H9 (cell line): ENCODE measurements at regions not wholly inside any gene's neighbourhood (a gene's known extent, or its start where the extent isn't known, plus 50 kb on each side); places are given as distances from the start of the nearest gene placed in this dataset.

Source experiments
- DNase-seq: peaks from one replicate; pipeline ENCODE4 v3.0.0-alpha.2; 2017
- H2AFZ ChIP-seq: one replicate; pipeline ENCODE4 v1.6.1; 2013; ENCODE audit warnings: mild to moderate bottlenecking, low read length, control low read depth, moderate library complexity
- H2AK5ac ChIP-seq: 2 replicates; pipeline ENCODE4 v1.6.1; 2013; ENCODE audit warnings: low read length, control low read depth, mixed read lengths; ENCODE audit not compliant: insufficient read length
- H2BK120ac ChIP-seq: one replicate; pipeline ENCODE4 v1.6.1; 2013; ENCODE audit warnings: low read depth, mild to moderate bottlenecking, low read length, control low read depth, inconsistent platforms; ENCODE audit not compliant: poor library complexity, severe bottlenecking
- H2BK12ac ChIP-seq: 2 replicates; pipeline ENCODE4 v1.6.1; 2013; ENCODE audit warnings: low read length, control low read depth, mixed read lengths, low read depth; ENCODE audit not compliant: insufficient read length
- H2BK15ac ChIP-seq: 2 replicates; pipeline ENCODE4 v1.6.1; 2013; ENCODE audit warnings: low read depth, low read length, control low read depth
- H2BK20ac ChIP-seq: one replicate; pipeline ENCODE4 v1.6.1; 2013; ENCODE audit warnings: low read depth, mild to moderate bottlenecking, low read length, control low read depth, inconsistent platforms; ENCODE audit not compliant: poor library complexity, severe bottlenecking
- H2BK5ac ChIP-seq: 2 replicates; pipeline ENCODE4 v1.6.1; 2013; ENCODE audit warnings: low read length, control low read depth, mixed read lengths; ENCODE audit not compliant: insufficient read length
- H3K14ac ChIP-seq: 2 replicates; pipeline ENCODE4 v1.6.1; 2013; ENCODE audit warnings: low read length, control low read depth; ENCODE audit not compliant: insufficient read depth
- H3K18ac ChIP-seq: 2 replicates; pipeline ENCODE4 v1.6.1; 2013; ENCODE audit warnings: low read depth, mild to moderate bottlenecking, mixed read lengths, low read length, control low read depth; ENCODE audit not compliant: insufficient read length
- H3K23ac ChIP-seq: 2 replicates; pipeline ENCODE4 v1.6.1; 2013; ENCODE audit warnings: low read length, control low read depth, mixed read lengths, low read depth; ENCODE audit not compliant: insufficient read length
- H3K23me2 ChIP-seq: 2 replicates; pipeline ENCODE4 v1.6.1; 2013; ENCODE audit warnings: low read depth, mild to moderate bottlenecking, mixed read lengths, low read length, control low read depth; ENCODE audit not compliant: insufficient read length, poor library complexity, severe bottlenecking
- H3K27ac ChIP-seq: 2 replicates; pipeline ENCODE4 v1.5.1; 2013; ENCODE audit warnings: low read length, control low read depth, mixed read lengths, low read depth; ENCODE audit not compliant: insufficient read length
- H3K27me3 ChIP-seq: 2 replicates; pipeline ENCODE4 v1.6.1; 2013; ENCODE audit warnings: low read length, control low read depth, inconsistent platforms; ENCODE audit not compliant: insufficient read depth
- H3K4ac ChIP-seq: 2 replicates; pipeline ENCODE4 v1.6.1; 2013; ENCODE audit warnings: low read depth, mild to moderate bottlenecking, control low read depth, inconsistent platforms, low read length, moderate library complexity
- H3K4me1 ChIP-seq: 2 replicates; pipeline ENCODE4 v1.6.1; 2013; ENCODE audit warnings: low read length, control low read depth, inconsistent platforms; ENCODE audit not compliant: insufficient read depth
- H3K4me2 ChIP-seq: 2 replicates; pipeline ENCODE4 v1.6.1; 2013; ENCODE audit warnings: low read length, control low read depth, mixed read lengths; ENCODE audit not compliant: insufficient read length, insufficient read depth
- H3K56ac ChIP-seq: 2 replicates; pipeline ENCODE4 v1.6.1; 2013; ENCODE audit warnings: low read depth, mild to moderate bottlenecking, mixed read lengths, low read length, control low read depth; ENCODE audit not compliant: insufficient read length
- H3K79me1 ChIP-seq: 2 replicates; pipeline ENCODE4 v1.6.1; 2013; ENCODE audit warnings: low read depth, mild to moderate bottlenecking, moderate library complexity, low read length, control low read depth, inconsistent platforms; ENCODE audit not compliant: insufficient read depth, poor library complexity, severe bottlenecking
- H3K79me2 ChIP-seq: 2 replicates; pipeline ENCODE4 v1.6.1; 2013; ENCODE audit warnings: low read length, control low read depth, inconsistent platforms; ENCODE audit not compliant: insufficient read depth
- H3K9ac ChIP-seq: 2 replicates; pipeline ENCODE4 v1.6.1; 2013; ENCODE audit warnings: low read length, control low read depth, mixed read lengths; ENCODE audit not compliant: insufficient read length; ENCODE audit errors: extremely low read depth
- H3K9me3 ChIP-seq: one replicate; pipeline ENCODE4 v1.6.1; 2013; ENCODE audit warnings: low read depth, low read length, inconsistent platforms; ENCODE audit not compliant: control insufficient read depth
- H3T11ph ChIP-seq: one replicate; pipeline ENCODE4 v1.6.1; 2013; ENCODE audit warnings: mild to moderate bottlenecking, low read length, control low read depth, inconsistent platforms
- H4K20me1 ChIP-seq: one replicate; pipeline ENCODE4 v1.6.1; 2013; ENCODE audit not compliant: control insufficient read depth, insufficient read length, insufficient read depth
- H4K5ac ChIP-seq: 2 replicates; pipeline ENCODE4 v1.6.1; 2013; ENCODE audit warnings: low read depth, mild to moderate bottlenecking, mixed read lengths, low read length, control low read depth; ENCODE audit not compliant: insufficient read length
- H4K8ac ChIP-seq: replicated peaks from 2 replicates; pipeline ENCODE4 v1.6.1; 2013; ENCODE audit warnings: low read length, control low read depth, mixed read lengths, low read depth; ENCODE audit not compliant: insufficient read length
- H4K91ac ChIP-seq: 2 replicates; pipeline ENCODE4 v1.6.1; 2013; ENCODE audit warnings: low read depth, mild to moderate bottlenecking, moderate library complexity, mixed read lengths, low read length, control low read depth; ENCODE audit not compliant: insufficient read length
- H3K27ac Mint-ChIP-seq, 3 experiments: 2 replicates in 2 of 3; 3 replicates in 1 of 3; pipeline ENCODE4 v1.8.0; 2020 to 2021; ENCODE audit warnings: mixed read lengths in 3 of 3, mild to moderate bottlenecking in 1 of 3, moderate library complexity in 1 of 3
- H3K27me3 Mint-ChIP-seq: 2 replicates; pipeline ENCODE4 v1.8.0; 2021; ENCODE audit warnings: low read depth, mild to moderate bottlenecking, moderate library complexity, mixed read lengths
- H3K36me3 Mint-ChIP-seq, 3 experiments: 2 replicates in 2 of 3; 3 replicates in 1 of 3; pipeline ENCODE4 v1.8.0; 2020 to 2021; ENCODE audit warnings: low read depth in 3 of 3, mixed read lengths in 3 of 3; ENCODE audit not compliant: insufficient read depth in 1 of 3
- H3K4me1 Mint-ChIP-seq, 2 experiments: 2 replicates each; pipeline ENCODE4 v1.8.0; 2020; ENCODE audit warnings: mixed read lengths in 2 of 2
- H3K4me3 Mint-ChIP-seq, 2 experiments: 2 replicates in 1 of 2; 3 replicates in 1 of 2; pipeline ENCODE4 v1.8.0; 2020 to 2021; ENCODE audit warnings: mild to moderate bottlenecking in 2 of 2, mixed read lengths in 2 of 2, moderate library complexity in 1 of 2
- H3K9me3 Mint-ChIP-seq, 2 experiments: 2 replicates in 1 of 2; 3 replicates in 1 of 2; pipeline ENCODE4 v1.8.0; 2020; ENCODE audit warnings: mild to moderate bottlenecking in 2 of 2, mixed read lengths in 2 of 2, moderate library complexity in 1 of 2
- WGBS: extraction: QIAGEN DNeasy Blood & Tissue Kit; methylation state at CpG from one replicate; pipeline ENCODE4 v1.1.7; 2013; ENCODE audit warnings: missing lambda C conversion rate, low lambda C conversion rate, mixed read lengths; ENCODE audit not compliant: insufficient read length; ENCODE audit errors: extremely low coverage; 5-methylcytosine and 5-hydroxymethylcytosine counted together
- TF ChIP-seq, protein P1 (sequence below): fragments of 200-600 bp; sonication (generic); conservative IDR thresholded peaks from 3 replicates; pipeline ENCODE4 v1.8.0; 2021; ENCODE audit warnings: antibody characterized with exemption, mild to moderate bottlenecking

DNA sequence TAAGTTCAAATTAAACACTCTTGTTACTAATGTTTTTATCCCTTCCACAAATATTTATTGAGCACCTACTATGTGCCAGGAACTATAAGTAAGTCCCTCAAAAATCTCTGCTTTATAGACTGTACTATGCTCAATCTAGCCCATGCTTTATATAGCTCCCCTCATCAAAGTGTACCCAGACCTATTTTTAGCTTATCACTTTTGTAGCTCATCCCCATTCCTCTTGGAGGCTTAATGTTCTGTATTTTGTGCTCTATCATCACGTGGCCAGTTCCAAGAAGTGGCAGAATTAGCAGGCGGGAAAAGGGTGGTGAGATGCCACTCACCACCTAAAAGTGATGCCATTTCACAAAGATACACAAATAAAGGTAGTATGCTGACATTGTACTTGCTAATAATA, 138.1 kb upstream of the BET1 start:
- H3K23ac ChIP-seq = no peak overlapping the region
- H3K4ac ChIP-seq = no peak overlapping the region
- H4K8ac ChIP-seq = no peak overlapping the region
- no CpG with 5 or more reads among the region's 2 CpGs for WGBS
- Mint-ChIP-seq H3K27ac (no peak overlapping the region; a peak in 1 of 7 replicates), H3K4me1 (peaks cover 6 to 7% of the 10 kb centered on the region in 2 experiments; a peak in 2 of 4 replicates), H3K9me3 (no peaks in the 10 kb centered on the region), H3K4me3 (no peak overlapping the region), H3K27me3 (peaks cover 2% of the 10 kb centered on the region; the same call in 1 of the 2 replicates), H3K36me3 (no peaks in the 10 kb centered on the region)
- H4K5ac ChIP-seq = no peak overlapping the region
- no peak overlapping the region for H2BK12ac ChIP-seq
- H4K20me1 ChIP-seq = no peaks in the 10 kb centered on the region
- no peaks in the 10 kb centered on the region for H3K9me3 ChIP-seq
- H4K91ac ChIP-seq = no peak overlapping the region
- H3K4me1 ChIP-seq = no peaks in the 10 kb centered on the region
- H3K79me1 ChIP-seq = no peaks in the 10 kb centered on the region
- no peak overlapping the region for H2BK5ac ChIP-seq
- no peak overlapping the region for H2AK5ac ChIP-seq
- H3K56ac ChIP-seq = no peak overlapping the region
- no peak overlapping the region for H3K18ac ChIP-seq
- H3K4me2 ChIP-seq = no peak overlapping the region
- no peaks in the 10 kb centered on the region for H3K23me2 ChIP-seq
- no peak overlapping the region for H2BK20ac ChIP-seq
- no peak overlapping the region for H2BK120ac ChIP-seq
- TF ChIP-seq, protein P1, sequence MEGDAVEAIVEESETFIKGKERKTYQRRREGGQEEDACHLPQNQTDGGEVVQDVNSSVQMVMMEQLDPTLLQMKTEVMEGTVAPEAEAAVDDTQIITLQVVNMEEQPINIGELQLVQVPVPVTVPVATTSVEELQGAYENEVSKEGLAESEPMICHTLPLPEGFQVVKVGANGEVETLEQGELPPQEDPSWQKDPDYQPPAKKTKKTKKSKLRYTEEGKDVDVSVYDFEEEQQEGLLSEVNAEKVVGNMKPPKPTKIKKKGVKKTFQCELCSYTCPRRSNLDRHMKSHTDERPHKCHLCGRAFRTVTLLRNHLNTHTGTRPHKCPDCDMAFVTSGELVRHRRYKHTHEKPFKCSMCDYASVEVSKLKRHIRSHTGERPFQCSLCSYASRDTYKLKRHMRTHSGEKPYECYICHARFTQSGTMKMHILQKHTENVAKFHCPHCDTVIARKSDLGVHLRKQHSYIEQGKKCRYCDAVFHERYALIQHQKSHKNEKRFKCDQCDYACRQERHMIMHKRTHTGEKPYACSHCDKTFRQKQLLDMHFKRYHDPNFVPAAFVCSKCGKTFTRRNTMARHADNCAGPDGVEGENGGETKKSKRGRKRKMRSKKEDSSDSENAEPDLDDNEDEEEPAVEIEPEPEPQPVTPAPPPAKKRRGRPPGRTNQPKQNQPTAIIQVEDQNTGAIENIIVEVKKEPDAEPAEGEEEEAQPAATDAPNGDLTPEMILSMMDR = no peak
- H2BK15ac ChIP-seq = no peak overlapping the region
- no peak overlapping the region for H3K27ac ChIP-seq
- H3K79me2 ChIP-seq = no peaks in the 10 kb centered on the region
- H3K14ac ChIP-seq = no peak overlapping the region
- no peaks in the 10 kb centered on the region for H3K27me3 ChIP-seq
- H3K9ac ChIP-seq = no peak overlapping the region
- H2AFZ ChIP-seq = no peak overlapping the region
- H3T11ph ChIP-seq = no peak overlapping the region
- DNase-seq = no peak
